Prostate gland (tissue), 2 donors: ENCODE measurements at regions not wholly inside any gene's neighbourhood (a gene's known extent, or its start where the extent isn't known, plus 50 kb on each side); places are given as distances from the start of the nearest gene placed in this dataset.

ENCODE experiments used
- CTCF ChIP-seq, 4 experiments: fragments of 200-600 bp in 2 of 4; fragments of 450-650 bp in 2 of 4; sonication (generic) in 2 of 4; IDR thresholded peaks; 1 replicate in 3 of 4; 2 replicates in 1 of 4; pipeline ENCODE4 v1.5.1; 2016 to 2019; ENCODE audit warnings: antibody characterized with exemption in 4 of 4, mild to moderate bottlenecking in 2 of 4, moderate library complexity in 2 of 4
- POLR2A ChIP-seq: fragments of 450-650 bp; IDR thresholded peaks from one replicate; pipeline ENCODE4 v1.6.1; 2016; ENCODE audit warnings: antibody characterized with exemption, mild to moderate bottlenecking

- TF ChIP-seq CTCF (IDR thresholded peaks at IDR 0.05) (no peak), POLR2A (no peak)
These were observed 1082.9 kb downstream of the UQCRFS1 start for GRCh38 chr19:28130066-28130511.
